IPS DF 6.9 (cell line): ENCODE measurements at regions not wholly inside any gene's neighbourhood (a gene's known extent, or its start where the extent isn't known, plus 50 kb on each side); places are given as distances from the start of the nearest gene placed in this dataset.

Source experiments
- DNase-seq: peaks from one replicate; pipeline ENCODE4 v3.0.0-alpha.2; 2013; ENCODE audit warnings: low read depth, low spot score
- H3K27ac ChIP-seq: one replicate; pipeline ENCODE4 v1.5.1; 2013; ENCODE audit warnings: low read length, control low read depth
- H3K27me3 ChIP-seq: 2 replicates; pipeline ENCODE4 v1.6.1; 2013; ENCODE audit warnings: mild to moderate bottlenecking, low read length; ENCODE audit not compliant: control insufficient read depth, insufficient read depth
- H3K36me3 ChIP-seq: 2 replicates; pipeline ENCODE4 v1.6.1; 2013; ENCODE audit warnings: low read length; ENCODE audit not compliant: control insufficient read depth, insufficient read depth
- H3K4me1 ChIP-seq: 2 replicates; pipeline ENCODE4 v1.6.1; 2013; ENCODE audit warnings: low read length; ENCODE audit not compliant: control insufficient read depth, insufficient read depth
- H3K4me3 ChIP-seq: 2 replicates; pipeline ENCODE4 v1.5.1; 2013; ENCODE audit warnings: mild to moderate bottlenecking, low read length
- H3K9me3 ChIP-seq: 2 replicates; pipeline ENCODE4 v1.6.1; 2013; ENCODE audit warnings: low read length, inconsistent platforms; ENCODE audit not compliant: control insufficient read depth, insufficient read depth
- WGBS: extraction: QIAGEN DNeasy Blood & Tissue Kit; methylation state at CpG from one replicate; pipeline ENCODE4 v1.1.7; 2013; ENCODE audit warnings: mixed read lengths, missing lambda C conversion rate; ENCODE audit not compliant: insufficient read length, insufficient coverage; 5-methylcytosine and 5-hydroxymethylcytosine counted together

DNA sequence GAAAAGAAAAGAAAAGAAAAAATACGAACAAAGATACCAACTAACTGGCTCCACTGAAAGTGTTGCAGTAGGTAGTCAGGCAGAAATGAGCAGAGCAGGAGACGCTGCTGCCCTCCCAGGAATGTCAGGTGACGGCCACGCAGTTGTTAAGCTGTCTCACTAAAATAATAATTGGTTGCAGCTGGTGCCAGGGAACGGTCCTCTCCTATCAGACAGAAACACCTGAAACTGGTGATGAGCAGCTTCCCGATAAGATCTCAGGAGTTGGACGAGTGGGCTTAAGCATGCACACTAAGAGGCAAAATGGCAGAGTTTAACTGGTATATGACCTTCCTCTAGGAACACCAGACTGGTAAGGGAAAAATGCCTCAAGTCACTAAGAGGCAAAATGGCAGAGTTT is 611.1 kb downstream of the ZEB2 start:
- no peak overlapping the region for H3K4me3 ChIP-seq
- no peak for DNase-seq

DNA sequence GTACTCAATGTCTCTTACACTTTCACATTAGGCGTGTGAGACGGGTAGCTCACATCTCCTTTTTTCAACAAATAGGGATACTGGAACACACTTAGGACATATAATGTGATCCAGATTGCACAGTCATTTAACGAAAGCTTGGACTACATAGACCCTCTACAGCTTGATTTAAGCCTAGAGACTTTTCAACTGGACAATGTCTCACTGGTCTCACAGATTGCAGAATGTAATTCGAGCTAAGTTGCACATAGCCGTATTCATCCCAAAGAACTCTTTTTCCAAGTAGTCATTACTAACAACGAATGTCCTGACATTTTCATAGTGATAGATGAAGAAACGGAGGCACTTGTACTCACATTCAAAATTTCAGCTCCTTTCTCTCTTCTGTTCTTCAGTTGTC is 612.1 kb downstream of the ZEB2 start:
- H3K4me1 ChIP-seq: no peaks in the 10 kb centered on the region
- no peak overlapping the region for H3K27ac ChIP-seq
- no peak overlapping the region for H3K4me3 ChIP-seq
- H3K9me3 ChIP-seq: no peaks in the 10 kb centered on the region
- no CpG with 5 or more reads among the region's 7 CpGs for WGBS
- no peaks in the 10 kb centered on the region for H3K36me3 ChIP-seq
- 0 out of 2 replicates have a peak, but pooled peaks cover 1% of the 10 kb centered on the region for H3K27me3 ChIP-seq
- DNase-seq: no peak

More for the DNA sequence above, 611.1 kb downstream of the ZEB2 start:
- H3K9me3 ChIP-seq: no peaks in the 10 kb centered on the region
- H3K4me1 ChIP-seq: no peaks in the 10 kb centered on the region
- WGBS: no CpG with 5 or more reads among the region's 7 CpGs
- H3K36me3 ChIP-seq: no peaks in the 10 kb centered on the region
- H3K27ac ChIP-seq: no peak overlapping the region
- 0 out of 2 replicates have a peak, but pooled peaks cover 1% of the 10 kb centered on the region for H3K27me3 ChIP-seq

DNA sequence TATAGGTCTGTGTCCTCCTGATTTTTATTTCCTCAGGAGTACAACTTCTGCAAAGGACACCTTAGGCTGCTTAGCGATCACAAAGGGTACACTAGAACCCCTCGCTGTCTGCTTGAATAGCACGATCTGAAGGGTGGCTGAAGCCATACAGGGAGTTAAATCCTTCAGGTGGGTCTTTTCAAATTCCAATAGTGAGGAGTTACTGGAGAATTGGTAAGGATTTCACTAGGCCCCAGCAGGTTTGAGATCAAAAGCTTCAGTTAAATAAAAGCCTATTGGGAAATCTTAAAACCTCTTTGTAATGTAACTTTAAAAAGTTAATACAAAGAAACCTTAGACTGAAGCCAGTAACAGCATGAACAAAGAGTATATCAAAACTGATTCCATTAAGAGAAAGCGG is 613.1 kb downstream of the ZEB2 start:
- Histone ChIP-seq H3K4me3 (no peak overlapping the region), H3K27me3 (0 out of 2 replicates have a peak, but pooled peaks cover 1% of the 10 kb centered on the region), H3K36me3 (no peaks in the 10 kb centered on the region), H3K9me3 (no peaks in the 10 kb centered on the region), H3K4me1 (no peaks in the 10 kb centered on the region), H3K27ac (no peak overlapping the region)
- WGBS: no CpG with 5 or more reads among the region's 4 CpGs
- no peak for DNase-seq

DNA sequence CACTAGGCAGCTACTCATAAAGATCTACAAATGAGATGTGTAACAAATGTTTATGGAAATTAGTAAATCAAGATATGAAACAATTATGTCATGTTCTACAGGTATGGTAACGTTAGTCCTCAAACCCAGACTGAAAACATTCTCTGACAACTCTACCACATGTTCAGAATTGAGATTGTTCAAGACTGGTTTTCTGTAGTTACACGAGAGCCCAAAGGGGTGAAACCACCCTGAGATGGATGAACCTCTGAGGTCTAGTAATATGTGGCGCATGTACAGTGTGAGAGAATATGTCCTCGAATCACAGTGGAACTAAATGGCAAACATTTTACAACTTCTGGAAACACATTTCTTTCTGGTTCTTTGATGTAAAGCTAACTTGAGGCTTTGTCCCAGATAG is 614.3 kb downstream of the ZEB2 start:
- H3K9me3 ChIP-seq: no peaks in the 10 kb centered on the region
- H3K4me1 ChIP-seq: no peaks in the 10 kb centered on the region
- no peak for DNase-seq
- H3K27me3 ChIP-seq: 0 out of 2 replicates have a peak, but pooled peaks cover 1% of the 10 kb centered on the region
- no CpG with 5 or more reads among the region's 4 CpGs for WGBS
- H3K27ac ChIP-seq: no peak overlapping the region
- H3K36me3 ChIP-seq: no peaks in the 10 kb centered on the region
- H3K4me3 ChIP-seq: no peak overlapping the region

DNA sequence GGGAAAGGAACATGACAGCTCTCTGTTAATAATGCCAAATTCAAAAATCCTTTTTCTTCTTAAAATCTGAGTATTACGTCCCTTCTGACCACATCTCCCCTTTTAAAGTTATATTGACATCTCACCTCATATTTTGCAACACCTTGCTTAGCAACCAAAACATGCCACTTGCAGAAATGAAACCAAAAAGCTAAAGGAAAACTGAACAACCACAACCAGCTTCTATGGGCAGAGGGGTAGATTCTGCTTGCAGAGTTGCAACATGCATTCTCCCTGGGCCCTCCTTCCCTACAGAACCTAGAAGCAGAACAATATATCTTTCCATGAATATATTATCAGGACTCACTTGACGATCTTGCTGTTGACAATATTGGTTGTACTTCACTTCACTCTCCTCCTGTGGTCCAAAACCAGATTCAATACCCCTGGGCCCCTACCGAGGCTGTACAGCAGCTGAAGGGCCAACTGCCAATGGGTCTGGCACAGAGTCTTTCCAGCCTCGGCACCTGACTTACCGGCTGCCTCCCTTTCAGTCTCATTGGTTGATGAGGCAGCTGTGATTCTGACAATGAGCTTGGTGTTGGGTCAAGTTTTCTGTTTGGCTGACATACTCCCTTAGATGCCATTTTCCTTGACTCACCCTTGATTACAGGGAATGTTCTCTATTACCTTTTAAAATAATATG is 616.6 kb downstream of the ZEB2 start:
- H3K9me3 ChIP-seq: no peaks in the 10 kb centered on the region
- WGBS: no CpG with 5 or more reads among the region's 5 CpGs
- no peak overlapping the region for H3K27ac ChIP-seq
- H3K4me1 ChIP-seq: no peaks in the 10 kb centered on the region
- no peak overlapping the region for H3K4me3 ChIP-seq
- DNase-seq: no peak
- no peaks in the 10 kb centered on the region for H3K27me3 ChIP-seq
- no peaks in the 10 kb centered on the region for H3K36me3 ChIP-seq

DNA sequence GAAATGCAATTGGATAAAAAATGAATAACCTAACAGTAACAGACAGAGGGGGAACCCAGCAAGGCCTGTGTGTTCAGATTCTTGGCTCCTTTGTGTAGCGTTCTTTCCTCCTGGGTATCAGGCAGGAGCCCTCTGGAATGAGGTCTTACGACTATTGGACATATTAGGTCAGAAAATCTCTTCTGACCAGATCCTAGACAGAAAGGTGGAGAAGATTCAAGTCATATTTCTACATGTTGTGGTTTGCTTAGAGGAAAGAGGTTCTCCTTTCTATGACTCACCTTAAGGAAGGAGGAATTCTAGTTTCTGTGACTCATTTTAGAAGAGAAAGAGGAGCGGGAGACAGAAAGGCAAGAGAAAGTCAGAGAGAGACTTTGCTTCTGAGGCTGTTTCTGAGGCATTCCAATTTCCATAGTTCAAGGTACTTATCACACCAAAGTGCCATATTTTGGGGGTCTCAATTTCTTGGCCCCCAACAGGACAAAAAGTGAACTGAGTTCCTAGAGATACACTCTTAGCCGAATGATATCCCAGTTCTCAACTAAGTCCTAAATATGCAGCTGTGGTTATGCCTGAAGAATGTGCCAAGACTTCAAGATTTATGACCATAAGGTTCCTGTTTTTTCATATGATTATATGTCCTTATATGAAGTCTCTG is 618.6 kb downstream of the ZEB2 start:
- no CpG with 5 or more reads among the region's 4 CpGs for WGBS
- no peaks in the 10 kb centered on the region for H3K9me3 ChIP-seq
- H3K36me3 ChIP-seq: no peaks in the 10 kb centered on the region
- H3K4me3 ChIP-seq: no peak overlapping the region
- H3K27ac ChIP-seq: no peak overlapping the region
- no peak for DNase-seq
- H3K27me3 ChIP-seq: no peaks in the 10 kb centered on the region
- no peaks in the 10 kb centered on the region for H3K4me1 ChIP-seq

DNA sequence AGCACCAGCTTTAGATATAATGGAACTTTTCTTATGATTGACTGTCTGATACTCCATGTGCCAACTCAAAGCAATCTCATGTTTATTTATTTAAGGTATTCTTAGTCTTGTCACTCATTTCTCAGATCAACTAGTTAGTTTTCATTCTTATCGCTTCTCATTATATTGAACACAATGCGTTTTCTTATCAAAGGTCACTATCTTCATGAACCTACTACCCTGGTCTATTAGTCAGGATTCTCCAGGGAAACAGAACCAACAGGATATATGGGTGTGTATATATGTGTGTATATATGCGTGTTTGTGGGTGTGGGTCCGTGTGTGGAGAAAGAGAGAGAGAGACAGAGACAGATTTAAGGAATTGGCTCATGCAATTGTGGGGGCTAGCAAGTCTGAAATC is 619.9 kb downstream of the ZEB2 start:
- no peaks in the 10 kb centered on the region for H3K9me3 ChIP-seq
- H3K4me3 ChIP-seq: no peak overlapping the region
- no peaks in the 10 kb centered on the region for H3K36me3 ChIP-seq
- H3K27me3 ChIP-seq: no peaks in the 10 kb centered on the region
- H3K27ac ChIP-seq: no peak overlapping the region
- DNase-seq: no peak
- WGBS: 100% methylated on average over 2 of the region's 4 CpGs
- no peaks in the 10 kb centered on the region for H3K4me1 ChIP-seq

DNA sequence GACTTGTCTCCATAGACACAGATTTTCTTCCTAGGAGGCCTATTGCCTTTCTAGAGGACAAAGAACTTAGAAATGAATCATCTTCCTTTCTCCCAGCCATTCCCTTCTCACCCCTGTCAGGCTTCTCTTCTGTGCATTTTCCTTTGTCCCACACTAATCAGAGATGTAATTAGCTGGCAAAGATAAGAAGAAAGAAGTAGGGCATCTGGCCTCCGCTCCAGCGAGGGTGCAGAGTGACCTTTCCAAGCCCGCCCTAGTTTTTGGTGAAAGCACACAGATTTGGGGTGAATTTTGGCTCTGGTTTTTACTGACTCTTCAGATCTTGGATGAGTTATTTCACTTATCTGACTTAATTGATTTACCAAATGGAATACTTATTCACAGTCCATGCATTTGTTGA is 626.5 kb downstream of the ZEB2 start:
- Histone ChIP-seq H3K4me3 (no peak overlapping the region), H3K27me3 (peaks cover 5% of the 10 kb centered on the region; the same call in 1 of the 2 replicates), H3K36me3 (no peaks in the 10 kb centered on the region), H3K27ac (no peak overlapping the region), H3K9me3 (no peaks in the 10 kb centered on the region), H3K4me1 (no peaks in the 10 kb centered on the region; the same call in 1 of the 2 replicates)
- no peak for DNase-seq
- no CpG with 5 or more reads among the region's 3 CpGs for WGBS

DNA sequence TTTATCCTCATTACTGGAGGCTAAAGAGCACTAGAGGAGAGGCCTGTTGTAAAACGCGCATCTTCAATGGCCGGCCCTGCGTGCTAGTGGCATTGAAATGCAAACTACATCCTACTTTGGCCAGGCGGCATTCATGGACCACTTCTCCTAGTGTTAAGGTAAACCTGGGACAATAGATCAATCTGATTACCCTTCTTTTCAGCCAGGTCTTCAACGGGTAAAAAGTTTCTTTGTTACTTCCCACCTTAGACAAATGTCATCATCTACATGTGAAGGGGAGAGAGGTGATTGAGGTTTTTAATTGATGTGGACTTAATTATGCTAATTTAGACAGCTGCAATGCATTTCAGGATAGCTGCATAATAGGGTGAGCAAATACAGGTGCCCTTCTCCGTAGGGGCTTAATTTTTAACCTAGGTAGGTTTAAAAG is 628.0 kb downstream of the ZEB2 start:
- Histone ChIP-seq H3K4me3 (no peak overlapping the region), H3K27me3 (peaks cover 5% of the 10 kb centered on the region; the same call in 1 of the 2 replicates), H3K4me1 (no peaks in the 10 kb centered on the region; the same call in 1 of the 2 replicates), H3K36me3 (no peaks in the 10 kb centered on the region), H3K27ac (no peak overlapping the region), H3K9me3 (no peaks in the 10 kb centered on the region)
- DNase-seq: peak; percentile 89
- no CpG with 5 or more reads among the region's 7 CpGs for WGBS

DNA sequence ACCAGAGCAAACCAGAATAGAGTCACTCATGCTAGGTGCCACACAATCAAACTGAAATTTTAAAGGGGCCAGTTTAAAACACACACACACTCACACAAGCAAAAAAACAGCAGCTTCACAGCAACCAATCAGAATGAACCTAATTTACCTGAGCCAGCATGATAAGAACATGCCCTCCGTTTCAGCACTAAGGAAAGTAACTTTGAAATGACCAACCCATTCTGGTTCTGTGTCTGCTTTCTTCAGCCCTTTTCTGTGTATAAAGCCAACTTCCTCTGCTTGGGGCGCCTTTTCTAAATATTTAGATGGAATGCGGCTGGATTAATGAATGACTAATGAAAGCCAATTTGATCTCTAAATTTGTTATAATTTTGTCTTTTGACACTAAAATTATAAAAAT is 629.1 kb downstream of the ZEB2 start:
- Histone ChIP-seq H3K9me3 (no peaks in the 10 kb centered on the region), H3K36me3 (no peaks in the 10 kb centered on the region), H3K27me3 (peaks cover 5% of the 10 kb centered on the region; the same call in 1 of the 2 replicates), H3K27ac (no peak overlapping the region), H3K4me3 (no peak overlapping the region), H3K4me1 (no peaks in the 10 kb centered on the region; the same call in 1 of the 2 replicates)
- no peak for DNase-seq
- no CpG with 5 or more reads among the region's 3 CpGs for WGBS
